ENCODE measurements at regions not wholly inside any gene's neighbourhood (a gene's known extent, or its start where the extent isn't known, plus 50 kb on each side); places are given as distances from the start of the nearest gene placed in this dataset.

DNA sequence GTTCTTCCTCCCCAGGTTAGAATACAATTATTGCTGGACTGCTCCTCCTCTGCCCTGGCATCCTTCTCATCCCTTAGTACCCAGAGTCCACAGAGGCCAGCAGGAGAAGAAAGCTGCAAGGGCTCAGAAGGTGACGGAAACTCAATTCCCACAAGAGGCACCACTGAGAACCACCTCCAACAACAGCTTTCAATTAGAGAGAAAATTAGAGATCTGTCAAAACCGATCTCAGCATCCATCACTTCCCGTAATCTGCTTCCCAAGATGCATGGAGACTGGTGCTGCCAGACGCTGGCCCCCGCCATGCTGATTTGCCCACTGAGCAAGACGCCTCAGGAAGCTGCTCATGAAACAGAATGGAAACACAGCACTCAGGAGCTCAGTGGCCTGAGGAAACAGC, 135.0 kb upstream of the PRICKLE2 start:
- TF ChIP-seq CTCF (IDR thresholded peaks at IDR 0.05) (no peak), POLR2A (IDR thresholded peaks at IDR 0.05) (no peak)
